ENCODE measurements at regions not wholly inside any gene's neighbourhood (a gene's known extent, or its start where the extent isn't known, plus 50 kb on each side); places are given as distances from the start of the nearest gene placed in this dataset.

DNA sequence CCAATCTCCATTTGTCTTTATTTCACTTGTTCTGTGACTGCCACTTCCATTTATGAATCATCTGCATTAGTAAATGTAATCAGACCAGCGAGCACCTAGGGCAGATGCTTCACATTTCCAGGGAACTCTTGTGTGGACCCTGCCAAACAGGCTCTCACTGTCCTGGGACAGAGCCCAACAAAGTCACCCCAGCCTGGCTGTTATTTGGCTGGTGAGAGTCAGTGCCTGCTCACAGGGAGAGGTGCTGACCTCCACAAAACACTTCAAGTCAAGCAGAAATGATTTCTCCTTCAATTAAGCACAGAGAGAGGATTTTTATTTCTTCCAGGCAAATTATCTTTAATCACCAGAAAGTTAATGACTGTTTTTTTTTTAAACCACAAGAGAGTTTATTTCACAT, 568.0 kb downstream of the MTRR start:
- TF ChIP-seq, protein P1, sequence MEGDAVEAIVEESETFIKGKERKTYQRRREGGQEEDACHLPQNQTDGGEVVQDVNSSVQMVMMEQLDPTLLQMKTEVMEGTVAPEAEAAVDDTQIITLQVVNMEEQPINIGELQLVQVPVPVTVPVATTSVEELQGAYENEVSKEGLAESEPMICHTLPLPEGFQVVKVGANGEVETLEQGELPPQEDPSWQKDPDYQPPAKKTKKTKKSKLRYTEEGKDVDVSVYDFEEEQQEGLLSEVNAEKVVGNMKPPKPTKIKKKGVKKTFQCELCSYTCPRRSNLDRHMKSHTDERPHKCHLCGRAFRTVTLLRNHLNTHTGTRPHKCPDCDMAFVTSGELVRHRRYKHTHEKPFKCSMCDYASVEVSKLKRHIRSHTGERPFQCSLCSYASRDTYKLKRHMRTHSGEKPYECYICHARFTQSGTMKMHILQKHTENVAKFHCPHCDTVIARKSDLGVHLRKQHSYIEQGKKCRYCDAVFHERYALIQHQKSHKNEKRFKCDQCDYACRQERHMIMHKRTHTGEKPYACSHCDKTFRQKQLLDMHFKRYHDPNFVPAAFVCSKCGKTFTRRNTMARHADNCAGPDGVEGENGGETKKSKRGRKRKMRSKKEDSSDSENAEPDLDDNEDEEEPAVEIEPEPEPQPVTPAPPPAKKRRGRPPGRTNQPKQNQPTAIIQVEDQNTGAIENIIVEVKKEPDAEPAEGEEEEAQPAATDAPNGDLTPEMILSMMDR (IDR thresholded peaks at IDR 0.05; ENCODE audit: control extremely low read depth in 1 of 3, insufficient read depth in 1 of 3, low read depth in 1 of 3, low read length in 3 of 3), result no peak
- no peak for TF ChIP-seq POLR2AphosphoS5 (IDR thresholded peaks at IDR 0.05; ENCODE audit: low read depth, low read length)

Data from H1 (cell line).